ENCODE measurements at regions not wholly inside any gene's neighbourhood (a gene's known extent, or its start where the extent isn't known, plus 50 kb on each side); places are given as distances from the start of the nearest gene placed in this dataset.

- no peak overlapping the region for H3K27ac ChIP-seq
- TF ChIP-seq, protein P1, sequence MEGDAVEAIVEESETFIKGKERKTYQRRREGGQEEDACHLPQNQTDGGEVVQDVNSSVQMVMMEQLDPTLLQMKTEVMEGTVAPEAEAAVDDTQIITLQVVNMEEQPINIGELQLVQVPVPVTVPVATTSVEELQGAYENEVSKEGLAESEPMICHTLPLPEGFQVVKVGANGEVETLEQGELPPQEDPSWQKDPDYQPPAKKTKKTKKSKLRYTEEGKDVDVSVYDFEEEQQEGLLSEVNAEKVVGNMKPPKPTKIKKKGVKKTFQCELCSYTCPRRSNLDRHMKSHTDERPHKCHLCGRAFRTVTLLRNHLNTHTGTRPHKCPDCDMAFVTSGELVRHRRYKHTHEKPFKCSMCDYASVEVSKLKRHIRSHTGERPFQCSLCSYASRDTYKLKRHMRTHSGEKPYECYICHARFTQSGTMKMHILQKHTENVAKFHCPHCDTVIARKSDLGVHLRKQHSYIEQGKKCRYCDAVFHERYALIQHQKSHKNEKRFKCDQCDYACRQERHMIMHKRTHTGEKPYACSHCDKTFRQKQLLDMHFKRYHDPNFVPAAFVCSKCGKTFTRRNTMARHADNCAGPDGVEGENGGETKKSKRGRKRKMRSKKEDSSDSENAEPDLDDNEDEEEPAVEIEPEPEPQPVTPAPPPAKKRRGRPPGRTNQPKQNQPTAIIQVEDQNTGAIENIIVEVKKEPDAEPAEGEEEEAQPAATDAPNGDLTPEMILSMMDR (conservative IDR thresholded peaks at IDR 0.05) = no peak
Observed at GRCh38 chr12:3361146-3361545, 129.9 kb upstream of the PRMT8 start.

GRCh38 chr12:3362737-3363136, 128.3 kb upstream of the PRMT8 start:
- no peak overlapping the region for H3K27ac ChIP-seq
- TF ChIP-seq, protein P1 (conservative IDR thresholded peaks at IDR 0.05) = no peak

DNA sequence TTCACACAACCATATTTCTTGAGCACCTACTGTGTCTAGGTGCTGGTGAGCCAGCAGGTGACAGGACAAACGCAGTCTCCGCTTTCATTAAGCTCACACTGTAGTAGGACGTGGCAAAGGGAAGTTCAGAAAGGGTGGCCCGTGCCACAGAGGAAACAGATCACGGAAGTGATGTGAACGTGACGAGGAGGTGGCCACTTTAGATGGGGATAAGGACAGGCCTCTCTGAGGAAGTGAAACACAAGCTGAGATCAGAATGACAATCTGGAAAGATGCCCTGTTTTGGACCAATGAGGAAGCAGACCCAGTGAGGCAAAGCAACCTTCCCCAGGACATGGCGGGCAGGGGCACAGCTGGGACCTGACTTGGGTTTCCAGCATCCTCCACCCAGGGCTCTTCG, 127.4 kb upstream of the PRMT8 start:
- no peak overlapping the region for H3K27ac ChIP-seq
- TF ChIP-seq, protein P1 (conservative IDR thresholded peaks at IDR 0.05) = no peak

DNA sequence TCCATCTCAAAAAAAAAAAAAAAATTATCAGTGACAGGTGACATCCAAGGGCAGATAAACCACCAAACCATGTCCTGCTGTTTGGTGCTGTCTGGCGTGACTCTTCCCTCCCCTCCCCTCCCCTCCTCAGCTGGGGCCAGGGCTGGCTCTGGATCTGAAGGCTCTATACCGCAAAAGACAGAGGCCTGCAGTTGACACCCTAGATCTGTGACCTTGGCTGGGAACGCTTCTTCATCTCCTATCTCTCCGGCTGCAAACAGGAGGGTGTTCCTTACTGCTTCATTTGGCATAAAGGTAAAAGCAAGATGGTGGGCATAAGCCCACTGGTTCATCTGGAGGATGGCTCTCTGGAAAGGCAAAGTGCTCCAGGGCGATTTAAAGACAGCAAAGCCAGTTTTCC, 126.8 kb upstream of the PRMT8 start:
- no peak overlapping the region for H3K27ac ChIP-seq
- TF ChIP-seq, protein P1 (conservative IDR thresholded peaks at IDR 0.05) = no peak

- TF ChIP-seq, protein P1 (conservative IDR thresholded peaks at IDR 0.05) = no peak
- peak overlapping the region; percentile 68; the same call in 1 of the 2 replicates for H3K27ac ChIP-seq
Observed at GRCh38 chr12:3364661-3365462, 126.1 kb upstream of the PRMT8 start.

DNA sequence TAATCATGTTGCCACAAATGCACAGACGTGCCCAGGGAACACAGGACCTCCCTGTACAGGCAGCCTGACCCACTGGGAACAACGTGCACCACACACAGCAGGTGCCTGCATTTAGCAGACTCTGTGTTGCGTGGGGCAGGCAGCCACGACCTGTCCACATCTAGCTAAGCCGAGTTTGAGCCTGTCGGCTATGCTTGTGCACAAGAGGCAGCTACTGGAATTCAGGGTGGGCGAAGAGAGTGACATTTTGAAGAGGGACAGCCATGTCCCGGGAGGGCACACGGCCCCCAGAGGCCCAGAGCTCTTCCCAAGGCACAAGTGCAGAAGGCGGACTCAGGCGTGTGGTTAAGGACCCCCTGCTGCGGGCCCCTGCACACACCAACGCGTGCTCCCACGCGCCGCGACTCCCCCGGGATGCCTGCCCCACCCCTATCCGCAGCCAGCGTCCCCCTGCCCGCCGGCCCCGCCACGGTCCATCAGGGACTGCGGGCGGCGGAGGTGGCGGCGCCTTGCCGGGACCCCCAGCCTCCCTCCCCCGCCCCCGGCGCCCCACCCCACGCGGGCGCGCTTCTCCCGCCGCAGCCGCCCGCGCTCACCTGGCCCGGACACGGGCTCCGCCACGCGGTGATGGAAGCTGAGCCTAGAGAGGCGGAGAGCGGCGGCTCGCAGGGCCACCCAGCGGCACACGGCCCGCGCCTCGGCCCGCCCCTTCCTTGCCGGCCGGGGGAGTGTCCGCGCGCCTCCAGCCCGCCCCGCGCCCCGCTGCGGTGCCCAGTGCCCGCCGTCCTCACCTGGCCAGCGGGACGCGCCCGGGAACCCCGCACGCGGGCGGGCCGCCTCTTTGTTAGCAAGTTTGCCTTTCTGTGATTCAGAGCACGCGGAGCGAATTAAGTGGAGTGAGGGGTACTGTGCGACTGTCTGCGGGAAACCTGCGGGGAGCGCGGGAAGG, 125.3 kb upstream of the PRMT8 start:
- H3K27ac ChIP-seq = peak overlapping the region; percentile 68; the same call in 1 of the 2 replicates
- TF ChIP-seq, protein P1 (conservative IDR thresholded peaks at IDR 0.05) = peak; percentile 26; the same call in 1 of the 2 replicates

All from VCaP (cell line).